GM12874 (cell line): ENCODE measurements at regions not wholly inside any gene's neighbourhood (a gene's known extent, or its start where the extent isn't known, plus 50 kb on each side); places are given as distances from the start of the nearest gene placed in this dataset.

Experiments
- TF ChIP-seq, protein P1 (sequence below): IDR thresholded peaks from 2 replicates; pipeline ENCODE4 v1.5.1; 2011; ENCODE audit warnings: low read depth, mild to moderate bottlenecking, control low read depth, low read length, moderate library complexity; ENCODE audit not compliant: insufficient read depth

DNA sequence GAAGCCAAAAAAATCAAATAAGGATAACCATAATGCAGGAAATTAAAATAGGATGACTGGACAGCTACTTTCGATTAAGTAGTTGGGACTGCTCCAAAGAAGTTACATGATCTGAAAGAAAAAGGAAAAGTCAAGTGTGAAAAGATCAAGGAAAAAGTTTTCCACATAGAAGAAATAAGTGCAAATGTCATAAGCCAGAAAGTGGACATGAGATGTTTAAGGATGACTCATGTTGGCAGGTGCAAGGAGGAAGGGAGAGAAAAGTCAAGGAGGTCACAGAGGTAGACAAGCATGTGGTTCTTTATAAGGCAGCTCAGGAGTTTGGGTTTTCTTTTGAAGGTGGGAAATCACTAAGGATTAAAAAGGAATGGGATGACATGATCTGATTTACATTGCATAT lies 89.8 kb upstream of the GPRIN3 start:
- TF ChIP-seq, protein P1, sequence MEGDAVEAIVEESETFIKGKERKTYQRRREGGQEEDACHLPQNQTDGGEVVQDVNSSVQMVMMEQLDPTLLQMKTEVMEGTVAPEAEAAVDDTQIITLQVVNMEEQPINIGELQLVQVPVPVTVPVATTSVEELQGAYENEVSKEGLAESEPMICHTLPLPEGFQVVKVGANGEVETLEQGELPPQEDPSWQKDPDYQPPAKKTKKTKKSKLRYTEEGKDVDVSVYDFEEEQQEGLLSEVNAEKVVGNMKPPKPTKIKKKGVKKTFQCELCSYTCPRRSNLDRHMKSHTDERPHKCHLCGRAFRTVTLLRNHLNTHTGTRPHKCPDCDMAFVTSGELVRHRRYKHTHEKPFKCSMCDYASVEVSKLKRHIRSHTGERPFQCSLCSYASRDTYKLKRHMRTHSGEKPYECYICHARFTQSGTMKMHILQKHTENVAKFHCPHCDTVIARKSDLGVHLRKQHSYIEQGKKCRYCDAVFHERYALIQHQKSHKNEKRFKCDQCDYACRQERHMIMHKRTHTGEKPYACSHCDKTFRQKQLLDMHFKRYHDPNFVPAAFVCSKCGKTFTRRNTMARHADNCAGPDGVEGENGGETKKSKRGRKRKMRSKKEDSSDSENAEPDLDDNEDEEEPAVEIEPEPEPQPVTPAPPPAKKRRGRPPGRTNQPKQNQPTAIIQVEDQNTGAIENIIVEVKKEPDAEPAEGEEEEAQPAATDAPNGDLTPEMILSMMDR, result no peak

DNA sequence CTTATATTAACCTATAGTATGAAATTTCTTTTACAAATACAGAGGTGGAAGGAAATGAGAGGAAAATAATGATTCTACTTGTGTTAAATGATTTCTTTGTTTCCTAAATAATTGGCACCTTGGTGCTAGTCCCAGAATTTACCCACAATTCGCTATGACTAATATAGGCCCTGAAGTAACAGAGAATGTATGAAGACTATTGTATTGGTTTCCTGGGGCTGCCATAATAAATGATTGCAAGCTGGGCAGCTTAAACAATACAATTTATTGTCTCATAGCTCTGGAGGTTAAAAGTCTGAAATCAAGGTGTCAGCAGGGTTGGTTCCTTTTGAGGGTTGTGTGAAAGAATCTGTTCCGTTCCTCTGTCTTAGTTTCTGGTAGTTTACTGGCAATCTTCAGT lies 74.8 kb upstream of the GPRIN3 start:
- TF ChIP-seq, protein P1, result no peak

DNA sequence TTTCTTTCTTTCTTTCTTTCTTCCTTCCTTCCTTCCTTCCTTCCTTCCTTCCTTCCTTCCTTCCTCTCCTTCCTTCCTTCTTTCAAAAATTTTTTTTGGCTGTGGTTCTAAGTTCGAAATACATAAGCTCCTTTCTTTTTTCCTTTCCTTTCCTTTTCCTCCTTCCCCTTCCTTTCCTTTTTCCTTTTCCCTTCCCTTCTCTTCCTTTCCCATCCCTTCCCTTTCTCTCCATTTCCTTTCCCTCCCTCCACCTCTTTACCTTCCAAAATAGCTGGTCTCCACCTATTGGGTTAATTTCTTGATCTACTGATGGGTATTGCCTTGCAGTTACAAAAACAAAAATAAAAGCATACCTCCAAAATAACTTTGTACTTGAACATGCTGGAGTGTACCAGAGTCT lies 73.4 kb upstream of the GPRIN3 start:
- TF ChIP-seq, protein P1, result no peak

DNA sequence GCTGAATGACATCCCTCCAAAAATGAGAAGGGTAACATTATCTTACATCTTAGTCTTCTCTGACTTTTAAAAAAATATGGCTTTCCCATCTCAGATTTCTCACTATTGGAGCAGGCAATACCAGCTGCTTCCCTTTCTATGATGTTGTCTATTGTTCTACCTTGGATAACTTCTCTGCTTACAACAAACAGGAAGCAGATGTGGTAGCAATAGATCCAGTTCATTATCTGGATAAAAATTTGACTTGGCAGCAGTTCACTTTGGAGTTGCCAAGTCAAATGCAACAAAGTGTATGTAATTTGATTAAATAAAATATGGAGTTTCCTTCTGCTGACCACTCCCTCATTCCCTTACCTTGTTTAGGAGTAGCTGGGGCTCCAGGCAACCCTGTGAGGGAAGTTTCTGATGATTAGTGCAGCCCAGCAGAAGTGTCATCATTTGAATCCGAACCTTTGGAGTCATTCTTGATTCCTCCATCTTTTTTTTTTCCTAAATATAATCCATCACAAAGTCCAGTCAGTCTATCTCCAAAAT lies 72.0 kb upstream of the GPRIN3 start:
- TF ChIP-seq, protein P1, result no peak

DNA sequence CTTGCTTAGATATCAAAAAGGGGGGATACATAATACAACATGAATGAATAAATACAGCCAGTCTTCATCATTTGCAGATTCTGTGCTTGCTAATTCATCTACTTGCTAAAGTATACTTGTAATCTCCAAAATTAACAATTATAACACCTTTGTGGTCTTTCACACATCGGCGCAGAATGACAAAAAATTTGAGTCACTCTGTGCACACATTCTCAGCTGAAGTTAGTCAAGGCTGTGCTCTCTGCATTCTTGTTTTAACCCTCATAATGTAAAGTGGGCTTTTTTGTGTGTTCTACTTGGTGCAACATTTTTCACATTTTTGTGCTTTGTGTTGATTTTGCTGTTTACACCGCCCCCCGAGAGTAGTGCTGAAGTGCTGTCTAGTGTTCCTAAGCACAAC lies 65.8 kb upstream of the GPRIN3 start:
- TF ChIP-seq, protein P1, result no peak

DNA sequence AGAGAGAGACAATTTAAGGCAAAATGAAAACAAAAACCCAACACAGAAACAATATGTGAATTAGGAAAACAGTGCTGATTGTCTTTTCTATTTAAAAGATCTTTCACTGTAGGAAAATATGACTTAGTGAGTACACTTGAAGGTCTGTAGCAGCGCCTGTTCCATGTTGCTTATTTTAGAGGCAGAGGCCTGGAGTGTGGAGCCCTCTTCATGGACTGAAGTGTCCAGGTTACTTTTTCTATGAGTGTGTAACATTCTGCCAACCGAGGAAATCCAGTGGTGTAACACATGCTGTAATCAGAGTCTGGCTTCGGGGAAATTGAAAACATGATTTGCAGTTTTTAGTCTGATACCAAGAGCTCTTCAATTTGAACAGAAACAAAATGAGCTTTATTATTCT lies 64.0 kb upstream of the GPRIN3 start:
- TF ChIP-seq, protein P1, result no peak

DNA sequence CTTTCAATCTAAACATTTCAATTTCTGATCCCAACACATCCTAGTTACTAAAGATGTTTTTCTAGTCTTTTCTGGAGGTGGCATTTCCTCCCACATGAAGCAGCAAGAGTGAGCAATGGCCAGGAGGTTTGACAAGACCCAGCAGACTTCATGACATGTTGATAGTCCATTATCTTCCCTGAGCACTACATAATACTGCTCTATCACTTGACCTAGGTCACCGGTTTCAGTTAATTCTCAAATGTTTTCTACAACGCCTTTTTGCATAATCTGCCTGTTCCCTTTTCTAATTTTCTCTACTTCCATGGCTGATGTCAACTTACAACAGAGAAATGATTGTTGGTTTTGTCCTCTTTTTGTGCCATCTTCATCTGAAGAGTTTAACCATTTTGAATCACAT lies 62.0 kb upstream of the GPRIN3 start:
- TF ChIP-seq, protein P1, result no peak
